ENCODE measurements at regions not wholly inside any gene's neighbourhood (a gene's known extent, or its start where the extent isn't known, plus 50 kb on each side); places are given as distances from the start of the nearest gene placed in this dataset.

DNA sequence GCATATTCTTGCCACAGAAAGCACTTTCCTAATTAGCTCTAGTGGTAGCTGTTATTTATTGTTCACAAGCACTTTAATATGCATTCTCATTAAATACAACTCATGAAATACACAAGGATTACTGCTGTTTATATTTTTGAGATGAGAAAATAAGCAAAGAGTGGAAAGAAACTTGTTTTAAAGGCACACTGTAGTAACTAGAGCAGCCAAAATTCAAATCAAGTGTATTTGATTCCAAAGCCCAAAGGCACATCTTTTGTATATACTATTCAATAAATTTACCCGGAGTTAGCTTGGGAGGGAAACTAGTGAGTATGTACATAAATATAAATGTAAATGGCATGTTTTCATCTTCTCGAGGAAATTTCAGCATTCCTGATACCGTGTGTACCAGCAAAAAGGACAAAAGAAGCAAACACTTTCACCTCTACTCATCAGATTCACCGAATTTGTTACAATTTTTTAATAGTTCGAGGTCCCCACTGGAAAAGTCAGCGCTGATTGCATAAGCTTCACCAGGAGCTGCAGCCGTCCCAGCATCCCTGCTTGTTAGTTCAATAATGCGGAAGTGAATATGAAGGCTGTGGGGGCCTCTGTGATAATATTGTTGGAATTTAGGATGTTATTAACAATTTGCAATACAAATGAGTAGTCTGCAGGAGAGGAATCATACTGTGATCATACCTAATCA lies 371.6 kb upstream of the MON1B start:
- no peak for DNase-seq (ENCODE audit: low read depth)
- TF ChIP-seq, protein P1, sequence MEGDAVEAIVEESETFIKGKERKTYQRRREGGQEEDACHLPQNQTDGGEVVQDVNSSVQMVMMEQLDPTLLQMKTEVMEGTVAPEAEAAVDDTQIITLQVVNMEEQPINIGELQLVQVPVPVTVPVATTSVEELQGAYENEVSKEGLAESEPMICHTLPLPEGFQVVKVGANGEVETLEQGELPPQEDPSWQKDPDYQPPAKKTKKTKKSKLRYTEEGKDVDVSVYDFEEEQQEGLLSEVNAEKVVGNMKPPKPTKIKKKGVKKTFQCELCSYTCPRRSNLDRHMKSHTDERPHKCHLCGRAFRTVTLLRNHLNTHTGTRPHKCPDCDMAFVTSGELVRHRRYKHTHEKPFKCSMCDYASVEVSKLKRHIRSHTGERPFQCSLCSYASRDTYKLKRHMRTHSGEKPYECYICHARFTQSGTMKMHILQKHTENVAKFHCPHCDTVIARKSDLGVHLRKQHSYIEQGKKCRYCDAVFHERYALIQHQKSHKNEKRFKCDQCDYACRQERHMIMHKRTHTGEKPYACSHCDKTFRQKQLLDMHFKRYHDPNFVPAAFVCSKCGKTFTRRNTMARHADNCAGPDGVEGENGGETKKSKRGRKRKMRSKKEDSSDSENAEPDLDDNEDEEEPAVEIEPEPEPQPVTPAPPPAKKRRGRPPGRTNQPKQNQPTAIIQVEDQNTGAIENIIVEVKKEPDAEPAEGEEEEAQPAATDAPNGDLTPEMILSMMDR (IDR thresholded peaks at IDR 0.05; ENCODE audit: insufficient read depth, low read depth, low read length, missing control alignments) = no peak

DNA sequence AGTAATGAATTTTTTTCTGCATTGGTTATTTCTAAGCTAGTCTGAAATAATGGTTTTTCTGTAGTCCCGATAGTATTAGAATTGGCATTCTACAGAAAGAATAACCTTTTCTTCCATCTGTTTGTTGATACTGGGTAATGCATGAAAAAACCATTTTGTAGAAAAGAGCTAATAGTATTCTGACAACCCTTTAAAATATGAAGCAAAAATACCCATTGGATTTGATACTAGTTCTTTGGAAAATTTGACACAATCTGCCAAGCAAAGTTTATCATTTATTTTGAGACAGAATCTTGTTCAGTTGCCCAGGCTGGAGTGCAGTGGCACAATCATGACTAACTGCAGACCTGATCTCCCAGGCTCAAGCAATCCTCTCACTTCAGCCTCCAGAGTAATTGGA lies 366.8 kb upstream of the MON1B start:
- TF ChIP-seq, protein P1 (IDR thresholded peaks at IDR 0.05; ENCODE audit: insufficient read depth, low read depth, low read length, missing control alignments) = no peak
- no peak overlapping the region for H3K4me3 ChIP-seq (ENCODE audit: low read depth, low read length)
- no peak for DNase-seq (ENCODE audit: low read depth)

More for the DNA sequence above, 371.6 kb upstream of the MON1B start:
- no peak overlapping the region for H3K4me3 ChIP-seq (ENCODE audit: low read depth, low read length)

GRCh38 chr16:76824791-76825190 lies 366.2 kb upstream of the MON1B start:
- DNase-seq (ENCODE audit: low read depth) = no peak
- no peak overlapping the region for H3K4me3 ChIP-seq (ENCODE audit: low read depth, low read length)
- TF ChIP-seq, protein P1 (IDR thresholded peaks at IDR 0.05; ENCODE audit: insufficient read depth, low read depth, low read length, missing control alignments) = no peak

GRCh38 chr16:76835339-76835738 lies 355.7 kb upstream of the MON1B start:
- H3K4me3 ChIP-seq (ENCODE audit: low read depth, low read length) = no peak overlapping the region
- no peak for DNase-seq (ENCODE audit: low read depth)
- TF ChIP-seq, protein P1 (IDR thresholded peaks at IDR 0.05; ENCODE audit: insufficient read depth, low read depth, low read length, missing control alignments) = no peak

GRCh38 chr16:76835779-76836300 lies 355.1 kb upstream of the MON1B start:
- TF ChIP-seq, protein P1 (IDR thresholded peaks at IDR 0.05; ENCODE audit: insufficient read depth, low read depth, low read length, missing control alignments) = no peak
- DNase-seq (ENCODE audit: low read depth) = no peak
- H3K4me3 ChIP-seq (ENCODE audit: low read depth, low read length) = no peak overlapping the region

DNA sequence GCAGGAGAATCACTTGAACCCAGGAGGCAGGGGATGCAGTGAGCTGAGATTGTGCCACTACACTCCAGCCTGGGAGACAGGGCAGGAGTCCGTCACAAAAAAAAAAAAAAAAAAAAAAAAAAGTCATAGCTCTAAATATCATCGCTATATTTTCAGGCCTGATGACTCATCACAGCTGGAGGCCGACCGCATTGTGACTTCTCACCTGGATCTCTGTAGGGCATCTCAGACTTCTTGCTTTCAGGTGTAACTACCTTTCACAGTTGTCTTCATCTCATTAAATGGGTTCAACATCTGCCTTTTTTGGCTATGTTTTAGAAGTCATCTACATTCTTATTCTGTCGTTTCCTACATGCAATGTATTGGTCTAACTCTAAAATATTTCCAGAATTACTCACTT lies 353.1 kb upstream of the MON1B start:
- TF ChIP-seq, protein P1 (IDR thresholded peaks at IDR 0.05; ENCODE audit: insufficient read depth, low read depth, low read length, missing control alignments) = no peak
- H3K4me3 ChIP-seq (ENCODE audit: low read depth, low read length) = no peak overlapping the region
- no peak for DNase-seq (ENCODE audit: low read depth)

DNA sequence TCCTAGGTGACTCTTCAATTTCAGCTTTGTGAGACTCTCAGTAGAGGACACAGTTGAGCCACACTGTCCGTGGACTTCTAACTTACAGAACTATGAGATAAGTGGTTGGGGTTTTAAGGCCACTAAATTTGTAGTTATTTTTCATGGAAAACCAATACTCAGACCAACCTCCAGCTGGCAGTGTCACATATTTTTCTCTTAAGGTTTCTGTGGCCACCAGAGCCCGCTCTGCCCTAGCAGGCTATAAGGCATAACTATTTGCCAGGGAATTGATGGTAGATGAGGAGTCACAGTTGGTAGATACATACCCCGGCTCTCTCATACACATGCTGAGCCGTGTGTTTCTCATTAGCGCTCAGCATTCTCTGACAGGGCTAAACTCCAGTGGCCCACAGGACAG lies 336.8 kb upstream of the MON1B start:
- TF ChIP-seq, protein P1 (IDR thresholded peaks at IDR 0.05; ENCODE audit: insufficient read depth, low read depth, low read length, missing control alignments) = no peak
- DNase-seq (ENCODE audit: low read depth) = no peak
- H3K4me3 ChIP-seq (ENCODE audit: low read depth, low read length) = no peak overlapping the region
